HG03066 (cell line): ENCODE measurements at regions not wholly inside any gene's neighbourhood (a gene's known extent, or its start where the extent isn't known, plus 50 kb on each side); places are given as distances from the start of the nearest gene placed in this dataset.
"Not testable (repeated sequence)": the region's sequence is repeated elsewhere in the genome, so short reads cannot be mapped to it uniquely, and the experiment has no call there.

Experiments used
- ATAC-seq: cut with Tn5 transposase; IDR thresholded peaks from one replicate; pipeline ENCODE4 v1.9.1; 2021; ENCODE audit warnings: low read depth; ENCODE audit not compliant: unreplicated experiment

DNA sequence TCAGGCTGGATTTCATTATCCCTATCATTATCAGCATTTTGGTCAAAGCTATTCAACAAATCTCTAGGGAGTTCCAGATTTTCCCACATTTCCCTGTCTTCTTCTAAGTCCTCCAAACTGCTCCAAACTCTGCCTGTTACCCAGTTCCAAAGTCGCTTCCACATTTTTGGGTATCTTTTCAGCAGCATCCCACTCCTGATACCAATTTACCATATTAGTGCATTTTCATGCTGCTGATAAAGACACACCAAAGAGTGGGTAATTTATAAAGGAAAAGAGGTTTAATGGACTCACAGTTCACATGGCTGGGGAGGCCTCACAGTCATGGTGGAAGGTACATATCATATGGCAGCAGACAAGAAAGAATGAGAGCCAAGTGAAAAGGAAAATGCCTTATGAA, 132.8 kb upstream of the SLC7A11 start:
- no peak for ATAC-seq

DNA sequence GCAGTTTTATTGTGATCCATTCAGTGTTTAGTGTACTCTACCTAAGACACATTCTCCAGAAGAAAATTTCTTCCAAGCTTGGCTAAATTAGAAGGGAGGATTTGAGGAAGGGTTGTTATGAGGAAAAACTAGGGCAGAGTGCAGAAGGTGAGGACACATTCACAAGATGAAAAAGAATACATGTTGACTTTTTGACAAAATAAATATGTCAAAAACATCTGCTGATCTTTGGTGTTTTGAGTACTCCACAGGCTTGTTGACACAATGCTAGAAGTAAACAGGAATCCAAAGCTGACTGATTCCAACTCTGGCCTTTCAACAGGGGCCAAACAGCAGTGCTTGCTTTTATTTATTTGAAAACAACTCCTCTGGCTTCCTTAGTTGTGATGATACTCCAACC, 125.8 kb upstream of the SLC7A11 start:
- no peak for ATAC-seq

DNA sequence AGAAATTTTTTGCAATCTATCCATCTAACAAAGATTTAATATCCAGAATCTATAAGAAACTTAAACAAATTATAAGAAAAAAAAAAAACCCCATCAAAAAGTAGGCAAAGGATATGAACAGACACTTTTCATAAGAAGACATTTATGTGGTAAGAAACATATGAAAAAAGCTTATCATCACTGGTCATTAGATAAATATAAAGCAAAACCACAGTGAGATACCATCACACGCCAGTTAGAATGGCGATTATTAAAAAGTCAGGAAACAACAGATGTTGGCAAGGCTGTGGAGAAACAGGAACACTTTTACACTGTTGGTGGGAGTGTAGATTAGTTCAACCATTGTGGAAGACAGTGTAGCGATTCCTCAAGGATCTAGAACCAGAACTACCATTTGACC, 110.3 kb upstream of the SLC7A11 start:
- ATAC-seq = not testable (repeated sequence)

DNA sequence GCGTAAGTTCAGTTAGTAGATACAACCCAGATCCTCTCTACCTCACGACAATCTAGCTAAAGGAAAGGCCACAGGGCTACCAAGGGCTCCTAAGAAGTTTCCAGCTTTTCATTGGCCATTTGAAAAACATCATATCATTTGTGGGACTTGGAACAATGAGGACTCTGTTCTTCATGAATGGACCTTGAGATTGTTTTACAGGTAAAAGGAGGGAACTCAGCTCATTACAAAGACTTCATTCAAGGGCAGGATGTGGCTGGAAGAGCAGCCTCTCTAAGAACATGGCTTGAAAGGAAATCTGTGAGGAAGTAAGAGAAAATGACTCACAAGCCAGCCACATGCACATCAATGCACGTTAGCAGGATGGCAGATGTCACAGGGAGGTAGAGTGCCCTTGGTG, 105.9 kb upstream of the SLC7A11 start:
- no peak for ATAC-seq

DNA sequence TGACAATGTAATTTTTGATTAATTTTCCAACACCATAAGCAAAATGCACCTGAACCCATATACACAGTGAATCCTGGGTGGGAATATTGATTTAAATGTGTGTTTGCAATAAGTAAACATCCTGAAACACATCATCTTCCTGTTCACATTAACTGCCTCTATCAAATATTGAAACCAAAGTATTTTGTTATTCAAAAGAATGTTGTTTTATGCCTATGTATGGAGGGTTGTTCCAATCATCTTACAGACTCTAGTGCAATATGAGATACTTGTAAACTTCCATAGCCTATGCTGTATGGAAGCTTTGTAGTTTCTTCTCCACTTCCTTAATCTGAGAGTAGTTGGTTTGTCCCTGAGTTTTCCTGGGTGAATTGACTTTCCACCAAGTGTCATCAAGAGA, 105.4 kb upstream of the SLC7A11 start:
- ATAC-seq = no peak

DNA sequence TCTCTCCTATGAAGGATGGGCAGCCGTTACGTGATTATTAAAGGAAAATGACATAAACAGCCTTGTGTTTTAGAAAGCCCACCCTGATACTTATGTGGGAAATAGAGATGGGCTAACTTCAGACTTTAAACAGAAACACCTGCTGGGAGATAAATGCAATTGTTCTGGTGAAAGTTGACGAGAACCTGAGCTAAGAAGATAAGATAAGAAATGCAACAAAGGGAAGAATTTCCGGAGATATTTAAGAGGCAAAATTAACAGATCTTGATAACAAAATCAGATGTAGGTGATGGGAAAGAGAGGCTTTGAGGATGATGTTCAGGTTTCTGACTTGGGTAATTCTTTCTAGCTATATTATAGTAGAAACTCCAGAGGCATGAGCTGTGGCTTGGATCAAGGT, 102.7 kb upstream of the SLC7A11 start:
- ATAC-seq = no peak

DNA sequence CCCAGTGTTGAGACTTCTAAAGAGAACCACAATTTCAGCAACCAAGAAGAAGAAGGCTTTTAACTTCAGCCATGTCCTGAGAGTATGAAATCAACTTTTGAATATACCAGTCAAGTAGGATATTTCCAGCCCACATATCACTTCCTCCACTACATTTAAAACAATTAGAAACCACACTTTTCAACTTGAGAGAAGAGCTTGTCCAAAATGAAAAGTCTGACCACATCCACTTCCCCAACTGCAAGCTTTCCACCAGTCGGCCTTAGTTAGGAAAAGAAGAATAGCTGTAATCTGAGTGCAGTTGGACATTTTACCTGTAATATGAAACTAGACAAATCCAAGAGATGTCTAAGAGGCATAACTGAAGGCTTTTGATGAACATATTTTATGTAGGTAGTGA, 101.9 kb upstream of the SLC7A11 start:
- ATAC-seq = no peak

DNA sequence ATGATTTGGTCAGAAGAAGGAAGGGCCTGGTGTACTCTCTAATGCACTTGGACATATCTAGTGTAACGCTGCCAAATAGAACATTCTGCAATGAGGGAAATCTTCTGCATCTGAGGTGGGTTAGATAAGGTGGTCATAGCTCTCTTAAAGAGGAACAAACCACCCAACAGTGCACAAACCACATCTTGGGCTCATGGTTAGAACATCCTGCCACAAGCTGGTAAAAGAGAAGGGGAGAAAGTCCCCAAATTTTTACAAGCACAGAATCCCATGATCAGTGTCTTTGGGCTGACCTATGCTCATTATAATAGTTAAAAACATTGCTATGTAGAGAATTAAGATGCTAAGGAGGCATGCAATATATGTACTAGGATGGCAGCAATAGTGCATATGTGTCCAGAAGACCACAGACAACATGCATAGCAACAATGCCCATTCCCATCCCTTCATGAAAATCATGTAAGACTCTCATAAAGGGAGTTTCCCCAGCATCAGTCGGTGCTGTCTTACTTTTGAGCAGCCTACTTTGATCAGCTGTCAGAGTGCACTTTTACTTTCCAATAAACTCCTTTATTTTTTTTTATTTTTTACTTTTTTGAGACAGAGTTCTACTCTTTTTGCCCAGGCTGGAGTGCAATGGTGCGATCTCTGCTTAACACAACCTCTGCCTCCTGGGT, 99.7 kb upstream of the SLC7A11 start:
- ATAC-seq = no peak

DNA sequence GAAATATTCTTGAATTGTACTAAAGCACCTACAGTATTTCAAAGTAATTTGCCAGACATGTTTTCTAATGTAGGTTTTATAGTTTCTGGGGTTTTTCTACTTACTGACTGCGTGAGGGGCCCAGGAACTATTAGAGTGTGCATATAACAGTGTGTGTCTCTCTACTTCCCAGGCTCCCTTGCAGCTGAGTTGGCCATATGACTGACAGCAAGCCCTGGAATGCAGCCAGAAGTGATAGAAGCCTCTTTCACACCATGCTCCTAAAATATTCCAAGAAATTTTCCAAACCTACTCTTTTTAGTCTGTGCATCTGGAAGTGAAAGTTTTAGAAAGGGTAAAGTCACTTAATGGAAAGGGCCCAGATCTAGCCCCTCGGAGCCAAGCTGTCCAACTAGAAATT, 96.7 kb upstream of the SLC7A11 start:
- no peak for ATAC-seq

DNA sequence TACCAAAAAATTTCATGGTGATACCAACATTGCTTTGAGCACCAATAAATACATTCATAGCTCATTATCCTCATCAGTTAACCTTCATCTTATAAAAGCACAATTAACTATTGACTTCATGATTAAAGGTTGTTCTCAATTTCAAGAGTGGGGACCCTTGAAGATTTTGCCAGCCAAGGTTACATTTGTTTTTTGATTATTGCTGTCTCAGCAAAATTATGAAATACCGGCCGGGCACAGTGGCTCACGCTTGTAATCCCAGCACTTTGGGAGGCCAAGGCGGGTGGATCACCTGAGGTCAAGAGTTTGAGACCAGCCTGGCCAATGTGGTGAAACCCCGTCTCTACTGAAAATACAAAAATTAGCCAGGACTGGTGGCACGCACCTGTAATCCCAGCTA, 96.1 kb upstream of the SLC7A11 start:
- not testable (repeated sequence) for ATAC-seq

DNA sequence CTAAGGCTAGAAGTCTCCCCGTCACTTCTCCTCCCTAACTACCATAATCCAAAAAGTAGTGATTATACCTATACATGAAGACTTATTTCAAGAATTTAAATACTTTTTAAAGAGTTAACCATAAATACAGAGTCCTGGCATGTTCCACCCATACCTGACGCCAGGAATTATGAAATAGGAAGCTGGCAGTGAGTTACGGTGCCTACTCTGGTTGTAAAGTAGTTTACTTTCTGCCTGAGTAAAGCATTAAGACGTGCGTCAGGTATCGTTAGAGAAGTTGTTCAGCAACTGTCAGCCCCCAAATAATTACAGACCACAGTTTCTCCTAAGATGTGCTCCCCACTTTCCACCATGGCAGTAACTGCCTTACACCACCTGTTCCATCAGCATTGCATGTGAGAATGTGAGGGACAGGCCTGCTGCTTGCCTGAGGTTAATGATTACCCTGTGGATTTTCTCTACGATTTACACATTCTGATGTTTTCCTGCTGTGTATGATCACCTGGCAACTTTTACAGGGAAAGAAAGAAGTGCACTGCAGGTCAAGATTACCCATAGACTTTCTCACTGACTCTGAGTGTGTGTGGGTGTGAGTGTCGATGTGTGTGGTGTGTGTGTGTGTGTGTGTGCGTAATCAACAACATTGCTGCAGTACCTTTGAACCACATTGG, 92.3 kb upstream of the SLC7A11 start:
- no peak for ATAC-seq

DNA sequence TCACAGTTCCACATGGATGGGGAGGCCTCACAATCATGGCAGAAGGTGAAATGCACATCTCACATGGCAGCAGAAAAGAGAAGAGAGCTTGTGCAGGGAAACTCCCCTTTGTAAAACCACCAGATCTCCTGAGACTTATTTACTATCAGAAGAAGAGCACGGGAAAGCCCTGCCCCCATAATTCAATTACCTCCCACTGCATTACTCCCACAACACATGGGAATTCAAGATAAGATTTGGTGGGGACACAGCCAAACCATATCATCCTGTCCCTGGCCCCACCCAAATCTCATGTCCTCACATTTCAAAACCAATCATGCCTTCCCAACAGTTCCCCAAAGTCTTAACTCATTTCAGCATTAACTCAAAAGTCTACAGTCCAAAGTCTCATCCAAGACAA, 90.3 kb upstream of the SLC7A11 start:
- ATAC-seq = not testable (repeated sequence)

DNA sequence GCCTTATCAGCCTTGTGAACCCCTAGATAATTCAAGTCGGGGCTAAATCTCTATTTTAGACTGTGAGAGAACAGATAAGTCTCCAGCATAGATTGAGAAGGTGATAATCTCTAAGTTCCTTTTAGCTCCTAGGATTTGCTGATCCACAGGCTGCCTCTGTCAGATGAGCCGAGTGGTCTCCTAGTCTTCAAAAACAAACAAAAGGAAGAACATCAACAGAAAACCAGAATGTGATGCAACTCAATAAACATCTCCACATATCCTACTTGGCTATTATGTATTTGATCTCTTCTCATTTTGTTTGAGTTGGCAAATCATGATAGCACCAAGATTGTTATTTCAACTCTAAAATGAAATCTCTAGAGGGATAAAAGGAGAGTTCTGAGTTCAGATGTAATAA, 88.4 kb upstream of the SLC7A11 start:
- no peak for ATAC-seq

DNA sequence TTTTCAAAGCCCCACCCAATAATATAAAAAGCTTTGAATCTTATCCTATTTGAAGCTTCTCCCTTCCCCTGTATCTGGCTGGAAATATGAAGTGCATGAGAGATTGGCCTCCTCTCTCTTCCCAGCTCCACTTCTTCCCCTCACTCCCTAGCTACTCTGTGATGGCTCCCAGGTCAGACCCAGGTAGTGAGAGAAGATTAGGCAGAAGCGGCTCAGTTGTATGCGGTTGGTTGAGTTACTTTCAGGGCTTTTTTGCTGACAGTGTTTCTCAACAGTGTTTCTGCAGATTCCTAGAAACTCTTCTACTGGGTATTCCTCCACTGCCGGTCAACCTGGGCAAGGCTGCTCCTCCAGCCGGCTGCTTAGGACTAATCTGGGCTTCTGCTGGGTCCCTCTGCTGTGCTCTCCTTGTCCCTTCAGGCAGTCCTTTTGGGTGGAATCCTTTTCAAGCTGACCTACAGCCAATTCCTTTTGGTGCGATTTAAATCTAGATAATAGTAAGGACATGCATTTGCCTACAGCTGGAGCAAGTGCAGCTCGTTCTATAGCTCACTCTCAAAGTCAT, 87.4 kb upstream of the SLC7A11 start:
- no peak for ATAC-seq

DNA sequence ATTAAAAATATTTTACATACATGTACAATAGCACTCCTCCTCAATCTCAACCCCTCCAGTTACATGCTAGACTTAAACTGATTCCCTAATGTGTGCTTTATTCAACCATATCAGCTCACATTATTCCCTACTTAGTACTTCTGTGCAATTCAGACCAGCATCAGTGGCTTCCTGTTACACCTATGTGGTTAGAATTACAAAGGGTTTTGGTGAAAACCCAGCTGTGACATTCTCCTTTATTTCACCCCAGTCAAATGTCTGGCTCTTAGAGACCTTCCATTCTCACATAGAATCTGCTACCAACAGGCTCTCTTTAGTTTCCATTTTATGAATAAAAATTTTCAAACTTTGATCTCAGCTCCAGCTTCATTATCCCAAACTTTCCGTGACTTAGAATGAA, 85.2 kb upstream of the SLC7A11 start:
- no peak for ATAC-seq

DNA sequence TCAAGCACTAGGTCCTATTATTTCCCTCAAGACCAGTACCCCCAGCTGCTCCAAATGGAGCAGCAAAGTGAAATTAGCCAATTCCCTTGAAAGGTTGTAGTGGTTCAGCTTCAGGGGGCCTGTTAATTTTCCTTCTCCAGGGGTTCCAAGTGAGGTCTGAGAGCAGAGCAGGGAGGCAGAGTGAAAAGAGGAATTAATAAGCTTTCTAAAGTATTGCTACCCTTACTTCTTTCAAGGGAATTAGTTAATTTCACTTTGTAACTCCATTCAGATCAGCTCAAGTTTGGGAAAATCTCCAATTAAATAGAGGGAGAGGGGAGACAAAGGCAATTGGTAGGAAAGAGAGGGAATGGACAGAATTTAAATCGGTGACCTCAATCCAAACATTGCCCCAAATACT, 78.7 kb upstream of the SLC7A11 start:
- no peak for ATAC-seq

DNA sequence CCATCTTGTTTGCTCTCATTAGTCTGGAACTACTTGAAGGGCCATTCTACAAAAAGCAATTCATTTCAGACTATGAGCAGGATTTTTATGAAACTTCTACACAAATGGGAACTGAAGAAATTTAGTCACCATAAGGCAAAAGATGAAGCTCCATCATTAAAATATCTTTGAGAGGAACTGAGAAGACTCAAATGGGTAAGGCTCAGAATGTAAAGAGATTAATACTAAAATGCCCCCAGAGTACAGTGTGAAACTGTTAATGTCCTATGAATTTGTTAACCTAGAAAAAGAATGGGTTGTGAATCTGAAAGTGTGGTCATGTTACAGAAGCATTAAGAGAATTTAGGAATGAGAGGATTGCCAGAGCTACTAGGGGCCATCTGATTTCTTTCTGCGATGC, 77.9 kb upstream of the SLC7A11 start:
- no peak for ATAC-seq

DNA sequence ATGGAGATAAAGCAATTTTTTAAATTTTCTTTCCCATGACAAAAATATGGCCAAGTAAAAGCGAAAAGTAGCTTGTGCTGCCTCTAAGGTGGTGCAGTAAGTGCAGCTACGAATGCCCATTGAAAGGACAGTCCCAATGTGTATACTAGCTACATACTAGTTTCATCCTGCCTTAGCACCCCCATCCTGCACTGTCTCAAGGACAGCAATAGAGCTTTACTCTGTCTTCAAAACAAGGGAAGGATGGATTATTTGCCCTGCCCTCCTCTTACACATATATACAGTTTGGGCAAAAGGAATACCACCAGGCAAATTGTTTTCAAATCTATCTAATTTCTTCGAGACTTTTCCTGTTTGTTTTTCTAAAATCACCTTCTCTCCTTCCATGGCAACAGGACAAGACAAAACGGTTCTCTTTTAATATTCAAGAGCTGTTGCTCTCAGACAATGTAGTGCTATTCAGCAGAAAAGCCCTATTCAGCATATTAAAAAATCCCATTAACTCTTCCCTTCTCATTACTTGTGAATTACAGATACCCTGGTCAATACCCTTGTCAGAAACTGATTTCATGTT, 75.1 kb upstream of the SLC7A11 start:
- no peak for ATAC-seq

DNA sequence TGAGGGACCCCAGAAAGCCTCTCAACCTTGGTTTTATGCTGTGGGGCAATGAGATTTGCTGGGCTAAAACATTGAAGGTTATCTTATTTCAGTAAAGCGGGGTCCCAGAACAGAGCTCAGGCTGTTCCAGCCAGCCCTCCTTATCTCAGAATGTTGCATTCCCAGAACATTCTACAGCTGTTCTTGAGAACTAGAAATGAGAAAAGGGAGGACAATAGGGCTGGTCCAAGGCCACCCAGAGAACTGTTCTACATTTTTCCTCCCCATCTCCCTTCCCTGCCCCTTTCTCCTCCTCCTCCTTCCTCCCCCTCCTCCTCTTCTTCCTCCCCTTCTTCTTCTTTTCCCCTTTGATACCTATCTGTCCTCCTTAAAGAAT, 70.4 kb upstream of the SLC7A11 start:
- ATAC-seq = no peak

DNA sequence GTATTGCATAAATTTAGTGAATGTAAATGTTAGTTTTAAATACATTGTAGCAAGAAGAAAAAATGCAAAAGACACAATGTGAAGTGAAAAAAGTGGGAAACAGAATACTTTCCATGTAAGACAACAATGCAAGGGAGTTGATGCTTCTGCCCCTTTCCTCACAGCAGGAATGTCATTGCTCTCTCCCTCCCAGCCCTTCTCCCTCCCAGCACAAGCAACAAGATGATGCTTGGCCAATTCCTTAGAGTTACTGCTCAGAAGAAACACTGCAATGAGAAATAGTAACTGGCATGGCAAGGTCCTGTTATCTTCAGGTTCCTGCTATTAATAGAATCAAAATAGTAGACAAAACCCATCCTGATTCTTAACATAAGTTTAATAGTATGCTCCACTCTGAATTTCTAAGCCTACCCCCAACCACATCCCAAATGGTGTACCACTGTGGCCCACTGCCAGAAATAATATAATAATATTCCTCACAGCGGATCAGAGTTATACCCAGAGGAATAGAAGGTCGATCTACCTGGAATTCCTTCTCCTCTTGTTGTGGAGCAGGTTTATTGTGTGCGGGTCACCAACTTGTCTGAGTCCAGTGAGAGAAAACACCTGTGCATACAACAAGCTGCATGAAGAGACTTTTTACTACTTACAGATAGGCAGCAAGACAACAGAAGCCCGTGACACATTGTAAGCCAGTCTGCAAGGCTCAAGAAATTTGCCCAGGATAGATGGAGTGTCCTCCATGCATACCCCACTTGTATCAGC, 69.8 kb upstream of the SLC7A11 start:
- ATAC-seq = no peak

DNA sequence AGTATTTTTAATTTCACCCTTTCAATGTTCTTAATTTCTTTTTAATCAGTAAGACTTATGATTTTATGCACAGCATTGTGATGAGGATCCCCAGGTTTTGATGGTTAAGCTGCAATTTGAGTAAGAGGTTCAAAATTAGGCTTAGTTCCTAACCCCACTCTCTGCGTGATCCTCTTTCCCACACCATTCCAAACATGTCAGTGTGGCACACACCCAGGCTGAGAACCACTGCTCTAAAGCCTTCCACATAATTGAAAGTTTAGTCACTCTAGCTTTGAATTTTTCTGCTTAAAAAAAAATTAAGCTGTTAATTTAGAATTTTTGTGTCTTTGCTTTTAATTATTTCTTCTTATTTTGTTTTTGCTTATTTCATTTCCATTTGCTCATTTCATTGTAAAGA, 68.8 kb upstream of the SLC7A11 start:
- ATAC-seq = no peak
